ENCODE measurements at regions not wholly inside any gene's neighbourhood (a gene's known extent, or its start where the extent isn't known, plus 50 kb on each side); places are given as distances from the start of the nearest gene placed in this dataset.

GRCh38 chr3:40705663-40706062 lies 180.9 kb downstream of the ZNF621 start:
- DNase-seq = no peak

DNA sequence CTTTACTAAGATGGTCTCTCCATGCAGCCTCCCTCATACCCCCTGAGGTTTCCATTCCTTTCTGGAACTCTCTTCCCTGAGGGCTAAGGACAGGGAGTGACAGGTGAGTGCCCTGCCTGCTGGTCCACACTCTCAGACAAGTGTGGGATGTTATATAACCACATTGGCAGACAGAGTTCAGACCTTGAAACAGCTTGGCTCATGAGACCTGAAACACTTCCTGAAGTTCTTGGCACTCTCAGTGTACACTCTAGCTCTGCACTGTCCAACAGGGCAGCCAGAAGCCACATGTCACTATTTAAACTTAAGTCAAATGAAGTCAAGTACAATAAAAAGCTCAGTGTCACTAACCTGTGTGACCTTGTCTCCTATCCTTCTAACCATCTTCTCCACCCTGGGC lies 188.5 kb downstream of the ZNF621 start:
- no peak for DNase-seq

DNA sequence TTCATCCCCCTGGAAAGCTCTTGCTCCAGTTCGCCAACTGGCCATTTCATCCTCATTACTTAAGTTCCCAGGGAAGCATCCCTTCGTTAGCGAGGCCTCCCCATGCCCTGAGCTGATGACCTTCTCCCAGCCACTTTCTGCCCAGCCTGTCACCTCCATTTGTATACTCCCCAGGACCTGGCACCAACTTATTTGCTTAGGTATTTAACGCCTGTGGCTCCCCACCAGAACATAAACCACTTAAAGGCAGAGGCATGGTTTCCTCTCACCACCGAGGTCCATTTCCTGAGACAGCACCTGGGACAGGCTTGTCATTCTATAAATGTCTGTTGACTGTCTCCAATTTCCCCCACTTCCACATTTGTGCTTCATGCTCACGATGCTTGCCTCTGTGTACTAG lies 189.0 kb downstream of the ZNF621 start:
- DNase-seq = no peak

GRCh38 chr3:40714771-40715345 lies 190.1 kb downstream of the ZNF621 start:
- DNase-seq = no peak

DNA sequence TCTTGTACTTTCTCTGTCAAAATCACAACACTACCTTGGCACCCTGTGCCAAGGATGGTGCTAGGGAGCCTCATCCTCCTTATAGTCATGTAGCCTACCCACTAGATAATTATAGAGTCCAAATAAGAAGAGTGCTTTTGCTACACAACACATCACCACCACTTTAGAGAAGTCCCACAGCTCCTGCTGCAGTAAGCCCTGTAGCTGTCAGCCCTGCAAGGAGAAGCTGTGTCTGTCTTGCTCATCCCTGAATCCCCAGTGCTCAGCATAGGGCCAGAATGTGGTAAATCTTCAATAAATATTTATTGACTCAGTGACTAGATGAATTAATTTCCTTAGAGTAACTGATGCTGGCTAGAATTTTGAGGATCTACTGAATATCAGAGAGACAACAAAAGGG lies 190.8 kb downstream of the ZNF621 start:
- no peak for DNase-seq

DNA sequence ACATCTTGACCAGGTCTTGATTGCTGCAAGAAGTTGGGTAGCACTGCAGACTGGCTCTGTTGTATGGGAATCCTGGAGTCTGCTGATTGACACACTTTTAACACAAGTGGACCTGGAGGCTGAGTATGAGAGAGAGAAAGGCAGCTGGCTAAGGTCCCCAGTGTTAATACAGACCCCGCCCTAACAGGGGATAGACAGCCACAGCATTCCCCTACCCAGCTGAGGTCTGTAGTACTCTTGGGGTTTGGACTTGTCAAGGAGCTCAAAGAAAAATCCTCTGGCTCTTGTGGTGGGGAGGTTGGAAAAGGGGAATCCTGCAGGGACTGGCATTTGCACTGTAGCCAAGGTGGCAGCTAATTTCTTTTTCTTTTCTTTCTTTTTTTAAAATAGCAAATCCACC lies 192.7 kb downstream of the ZNF621 start:
- DNase-seq = no peak

GRCh38 chr3:40718209-40718608 lies 193.4 kb downstream of the ZNF621 start:
- no peak for DNase-seq

- DNase-seq = no peak
Measured at GRCh38 chr3:40718681-40719080, 193.9 kb downstream of the ZNF621 start.

GRCh38 chr3:40719660-40720287 lies 195.0 kb downstream of the ZNF621 start:
- no peak for DNase-seq

DNA sequence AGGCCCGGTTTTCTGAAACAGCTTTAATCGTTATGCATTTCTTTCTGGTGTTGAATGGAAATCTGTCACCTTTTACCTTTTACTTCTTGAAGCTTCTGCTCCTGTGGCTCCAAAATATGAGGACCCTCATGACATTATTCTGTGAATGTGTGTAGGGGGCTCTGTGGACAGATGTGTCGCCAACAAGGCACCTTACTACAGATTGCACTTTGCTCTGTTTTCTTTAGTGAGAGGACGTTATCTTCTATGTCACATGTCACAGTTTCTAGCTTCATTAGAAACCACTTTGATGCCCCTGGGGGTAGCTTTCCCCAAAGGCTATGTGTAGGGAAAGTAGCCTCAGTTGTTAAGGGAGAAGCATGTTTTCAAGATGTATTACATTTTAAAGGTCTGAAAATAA lies 195.6 kb downstream of the ZNF621 start:
- DNase-seq = no peak

DNA sequence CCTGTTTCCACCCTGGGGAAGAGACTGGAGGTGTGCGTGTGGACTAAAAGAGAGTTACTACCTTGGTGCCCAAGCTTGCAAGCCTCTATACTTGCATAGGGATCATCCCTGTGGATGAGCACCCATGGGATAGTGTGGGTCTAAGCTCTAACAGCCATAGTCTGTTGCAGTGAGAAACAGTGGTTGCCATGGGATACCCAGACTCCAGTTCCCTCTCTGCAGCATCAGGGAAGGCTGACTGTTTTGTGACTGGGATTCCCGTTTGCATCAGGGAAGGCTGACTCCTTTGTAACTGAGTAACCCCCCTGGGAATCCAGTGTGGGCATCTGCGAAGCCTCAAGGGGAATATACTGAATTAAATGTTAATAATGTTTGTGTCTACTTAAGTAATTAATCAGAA lies 196.1 kb downstream of the ZNF621 start:
- no peak for DNase-seq

GRCh38 chr3:40723083-40723660 lies 198.4 kb downstream of the ZNF621 start:
- no peak for DNase-seq

GRCh38 chr3:40725031-40725430 lies 200.3 kb downstream of the ZNF621 start:
- no peak for DNase-seq

GRCh38 chr3:40731445-40731844 lies 206.7 kb downstream of the ZNF621 start:
- DNase-seq = no peak

DNA sequence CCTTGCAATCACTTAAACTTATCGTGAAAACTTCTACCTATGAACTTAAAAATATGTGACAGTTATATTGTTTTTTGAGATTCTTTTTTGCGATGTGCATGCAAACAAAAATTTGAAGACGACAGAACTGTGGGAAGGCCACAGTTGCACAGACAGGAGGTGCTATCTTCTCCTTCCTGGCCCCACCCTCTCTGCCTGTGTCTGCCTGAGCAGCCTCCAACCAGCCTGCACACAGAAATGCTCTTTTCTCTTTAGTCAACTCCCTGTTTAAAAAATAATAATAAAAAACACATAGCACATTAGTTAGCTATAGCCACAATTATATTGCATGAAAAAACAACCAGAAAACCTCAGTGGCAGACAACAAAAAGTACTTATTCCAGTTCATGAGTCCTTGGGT lies 212.2 kb downstream of the ZNF621 start:
- DNase-seq = no peak

GRCh38 chr3:40737343-40737742 lies 212.6 kb downstream of the ZNF621 start:
- no peak for DNase-seq

DNA sequence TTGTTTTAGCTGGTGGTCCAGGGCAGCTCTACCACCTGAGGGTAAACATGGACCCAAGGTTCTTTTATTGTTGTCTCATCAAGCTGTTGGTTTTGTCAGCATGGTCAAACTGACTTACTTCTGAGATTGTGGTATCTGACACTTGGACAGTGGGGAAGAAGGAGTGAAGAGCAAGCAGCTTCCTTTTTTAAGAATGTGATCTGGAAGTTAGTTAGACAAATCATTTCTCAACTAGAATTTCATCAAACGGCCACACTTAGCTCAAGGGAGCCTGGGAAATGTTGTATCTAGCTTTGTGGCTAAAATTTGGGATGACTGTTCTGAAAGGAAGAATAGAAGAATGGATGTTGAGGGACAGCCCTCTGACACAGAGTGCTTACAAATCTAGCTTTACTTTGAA lies 215.2 kb downstream of the ZNF621 start:
- DNase-seq = no peak

DNA sequence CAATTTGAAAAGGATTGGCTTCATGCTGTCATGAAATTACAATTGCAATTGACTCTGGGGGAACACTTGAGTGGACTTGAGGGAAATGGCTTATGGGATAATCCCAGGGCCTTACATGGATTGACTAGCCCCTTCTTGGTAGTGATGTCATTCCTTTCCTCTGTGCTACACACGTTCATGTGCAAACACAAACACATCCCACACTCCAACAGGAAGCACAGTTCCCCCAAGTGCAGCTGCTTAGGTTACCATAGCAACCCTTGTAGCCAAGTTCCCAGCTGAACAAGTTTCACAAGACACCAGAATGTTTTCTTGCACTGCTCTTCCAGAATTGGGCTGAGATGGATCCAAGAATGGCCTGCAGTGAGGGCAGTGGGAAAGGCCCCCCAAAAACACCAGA lies 217.0 kb downstream of the ZNF621 start:
- no peak for DNase-seq

DNA sequence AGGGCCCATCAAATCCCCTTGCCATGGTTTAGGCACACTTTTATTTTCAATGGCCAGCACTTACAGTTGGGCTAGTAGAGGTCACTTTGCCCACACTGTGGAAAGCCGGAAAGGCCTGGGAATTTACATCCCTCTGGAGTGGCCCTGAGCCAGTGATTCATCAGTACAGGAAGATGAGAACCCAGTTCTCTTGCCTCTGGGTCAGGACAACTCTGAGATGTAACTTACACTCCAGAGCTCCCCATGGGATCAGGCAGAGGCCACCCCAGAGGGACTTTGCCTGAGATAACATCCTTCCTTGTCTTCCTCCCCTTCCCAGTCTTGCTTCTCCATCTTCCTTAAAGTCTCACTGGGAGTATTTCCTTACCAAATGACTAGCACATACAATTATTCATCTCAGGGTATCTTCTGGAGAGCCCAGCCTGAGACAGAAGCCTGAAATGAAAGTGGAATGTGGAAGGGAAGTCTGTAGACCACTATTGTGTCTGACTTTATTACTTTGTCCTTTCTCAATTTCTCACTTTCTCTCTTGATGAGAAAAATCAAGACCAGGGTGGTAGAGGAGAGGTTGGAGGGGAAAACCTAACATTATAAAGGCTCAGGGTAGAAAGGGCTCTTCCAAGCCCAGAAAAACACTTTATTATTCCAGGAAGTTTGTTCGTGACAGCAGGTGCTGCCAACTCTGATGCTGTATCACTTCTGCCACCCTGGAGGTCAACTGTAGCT lies 220.8 kb downstream of the ZNF621 start:
- DNase-seq = no peak

GRCh38 chr3:40751666-40752065 lies 226.9 kb downstream of the ZNF621 start:
- DNase-seq = no peak

GRCh38 chr3:40752492-40752891 lies 227.7 kb downstream of the ZNF621 start:
- no peak for DNase-seq

- no peak for DNase-seq
Measured at GRCh38 chr3:40753291-40753770, 228.6 kb downstream of the ZNF621 start.

DNA sequence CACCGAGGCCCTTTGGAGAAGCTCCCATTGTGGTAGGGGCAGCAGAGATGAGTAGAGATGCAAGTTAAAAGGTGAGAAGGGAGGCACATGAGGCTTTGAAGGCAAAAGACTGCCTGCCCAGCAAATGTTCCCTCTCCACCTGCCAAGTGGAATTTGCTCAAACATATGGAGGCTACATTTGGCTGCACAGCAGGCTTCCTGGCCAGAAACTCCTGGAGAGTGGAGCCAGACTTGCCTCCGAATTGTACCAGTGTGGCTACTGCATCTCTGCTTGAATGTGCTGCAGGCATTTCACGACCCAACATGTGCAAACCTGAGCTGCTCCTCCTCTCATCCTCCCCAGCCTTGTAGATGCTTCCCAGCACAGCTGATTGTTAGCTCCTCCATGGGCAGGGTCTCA lies 229.2 kb downstream of the ZNF621 start:
- DNase-seq = no peak

- DNase-seq = no peak
Measured at GRCh38 chr3:40754994-40755393, 230.2 kb downstream of the ZNF621 start.
